Left ventricle myocardium inferior (tissue), 1 donor: ENCODE measurements at regions not wholly inside any gene's neighbourhood (a gene's known extent, or its start where the extent isn't known, plus 50 kb on each side); places are given as distances from the start of the nearest gene placed in this dataset.
A peak's percentile ranks its signal among the peaks of the same experiment; 100 is the strongest.

Experiments
- DNase-seq: peaks from one replicate; pipeline ENCODE4 v3.0.0-alpha.2; 2020
- H3K27ac ChIP-seq: fragments of 200-600 bp; replicated peaks from 2 replicates; pipeline ENCODE4 v1.8.0; 2021
- H3K27me3 ChIP-seq: fragments of 200-600 bp; 2 replicates; pipeline ENCODE4 v1.8.0; 2021; ENCODE audit warnings: low read depth
- H3K36me3 ChIP-seq: fragments of 200-600 bp; 2 replicates; pipeline ENCODE4 v1.8.0; 2021
- H3K4me1 ChIP-seq: fragments of 200-600 bp; 2 replicates; pipeline ENCODE4 v1.8.0; 2021
- H3K4me3 ChIP-seq: fragments of 200-600 bp; 2 replicates; pipeline ENCODE4 v1.8.0; 2021; ENCODE audit warnings: mild to moderate bottlenecking, moderate library complexity
- H3K9me3 ChIP-seq: fragments of 200-600 bp; replicated peaks from 2 replicates; pipeline ENCODE4 v1.8.0; 2021
- intact Hi-C: fragments of 100-400 bp; cut with micrococcal nuclease; formaldehyde crosslinking; loops from one replicate; pipeline ENCODE4 v1.11.0; 2022
- TF ChIP-seq, protein P1 (sequence below): fragments of 200-600 bp; IDR thresholded peaks from 2 replicates; pipeline ENCODE4 v1.8.0; 2021; ENCODE audit warnings: antibody characterized with exemption, mild to moderate bottlenecking, borderline replicate concordance
- donor health status: DM: no; HTN: yes; CAD: no; lungs with severe emphysema.

- Histone ChIP-seq H3K9me3 (no peaks in the 10 kb centered on the region), H3K27ac (no peak overlapping the region), H3K4me3 (no peak overlapping the region), H3K36me3 (no peaks in the 10 kb centered on the region), H3K4me1 (no peaks in the 10 kb centered on the region), H3K27me3 (peaks cover 22% of the 10 kb centered on the region)
- TF ChIP-seq, protein P1, sequence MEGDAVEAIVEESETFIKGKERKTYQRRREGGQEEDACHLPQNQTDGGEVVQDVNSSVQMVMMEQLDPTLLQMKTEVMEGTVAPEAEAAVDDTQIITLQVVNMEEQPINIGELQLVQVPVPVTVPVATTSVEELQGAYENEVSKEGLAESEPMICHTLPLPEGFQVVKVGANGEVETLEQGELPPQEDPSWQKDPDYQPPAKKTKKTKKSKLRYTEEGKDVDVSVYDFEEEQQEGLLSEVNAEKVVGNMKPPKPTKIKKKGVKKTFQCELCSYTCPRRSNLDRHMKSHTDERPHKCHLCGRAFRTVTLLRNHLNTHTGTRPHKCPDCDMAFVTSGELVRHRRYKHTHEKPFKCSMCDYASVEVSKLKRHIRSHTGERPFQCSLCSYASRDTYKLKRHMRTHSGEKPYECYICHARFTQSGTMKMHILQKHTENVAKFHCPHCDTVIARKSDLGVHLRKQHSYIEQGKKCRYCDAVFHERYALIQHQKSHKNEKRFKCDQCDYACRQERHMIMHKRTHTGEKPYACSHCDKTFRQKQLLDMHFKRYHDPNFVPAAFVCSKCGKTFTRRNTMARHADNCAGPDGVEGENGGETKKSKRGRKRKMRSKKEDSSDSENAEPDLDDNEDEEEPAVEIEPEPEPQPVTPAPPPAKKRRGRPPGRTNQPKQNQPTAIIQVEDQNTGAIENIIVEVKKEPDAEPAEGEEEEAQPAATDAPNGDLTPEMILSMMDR, result no peak
- DNase-seq, result no peak
- intact Hi-C loops, result no loop called here
These were observed 55.6 kb downstream of the RHOXF2B start for GRCh38 chrX:120021927-120022326.

DNA sequence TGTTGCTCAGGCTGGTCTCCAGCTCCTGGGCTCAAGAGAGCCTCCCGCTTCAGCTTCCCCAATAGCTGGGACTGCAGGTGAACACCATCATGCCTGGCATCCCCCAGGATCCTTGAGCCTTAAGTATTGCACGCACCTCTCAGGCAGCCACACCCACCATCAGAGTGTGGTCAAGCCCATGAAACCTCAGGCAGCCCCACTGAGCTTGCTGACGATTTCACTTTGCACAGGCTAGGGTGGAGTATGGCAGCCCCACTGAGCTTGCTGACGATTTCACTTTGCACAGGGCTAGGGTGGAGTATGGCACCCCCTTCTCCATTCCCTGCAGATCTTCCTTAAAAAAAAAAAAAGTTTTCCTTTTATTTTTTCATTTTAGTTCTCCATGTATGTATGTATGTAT lies 57.2 kb downstream of the RHOXF2B start:
- Histone ChIP-seq H3K36me3 (no peaks in the 10 kb centered on the region), H3K4me3 (no peak overlapping the region), H3K27me3 (peaks cover 37% of the 10 kb centered on the region), H3K4me1 (peaks cover 5% of the 10 kb centered on the region), H3K27ac (no peak overlapping the region), H3K9me3 (no peaks in the 10 kb centered on the region)
- intact Hi-C loops, result no loop called here
- no peak for DNase-seq
- TF ChIP-seq, protein P1, result no peak

GRCh38 chrX:120016068-120016441 lies 61.4 kb downstream of the RHOXF2B start:
- DNase-seq, result no peak
- Histone ChIP-seq H3K27me3 (peaks cover 57% of the 10 kb centered on the region), H3K36me3 (no peaks in the 10 kb centered on the region), H3K4me1 (peaks cover 5% of the 10 kb centered on the region), H3K27ac (no peak overlapping the region), H3K9me3 (no peaks in the 10 kb centered on the region), H3K4me3 (peak overlapping the region; percentile 52)
- intact Hi-C loops, result no loop called here
- TF ChIP-seq, protein P1, result no peak

DNA sequence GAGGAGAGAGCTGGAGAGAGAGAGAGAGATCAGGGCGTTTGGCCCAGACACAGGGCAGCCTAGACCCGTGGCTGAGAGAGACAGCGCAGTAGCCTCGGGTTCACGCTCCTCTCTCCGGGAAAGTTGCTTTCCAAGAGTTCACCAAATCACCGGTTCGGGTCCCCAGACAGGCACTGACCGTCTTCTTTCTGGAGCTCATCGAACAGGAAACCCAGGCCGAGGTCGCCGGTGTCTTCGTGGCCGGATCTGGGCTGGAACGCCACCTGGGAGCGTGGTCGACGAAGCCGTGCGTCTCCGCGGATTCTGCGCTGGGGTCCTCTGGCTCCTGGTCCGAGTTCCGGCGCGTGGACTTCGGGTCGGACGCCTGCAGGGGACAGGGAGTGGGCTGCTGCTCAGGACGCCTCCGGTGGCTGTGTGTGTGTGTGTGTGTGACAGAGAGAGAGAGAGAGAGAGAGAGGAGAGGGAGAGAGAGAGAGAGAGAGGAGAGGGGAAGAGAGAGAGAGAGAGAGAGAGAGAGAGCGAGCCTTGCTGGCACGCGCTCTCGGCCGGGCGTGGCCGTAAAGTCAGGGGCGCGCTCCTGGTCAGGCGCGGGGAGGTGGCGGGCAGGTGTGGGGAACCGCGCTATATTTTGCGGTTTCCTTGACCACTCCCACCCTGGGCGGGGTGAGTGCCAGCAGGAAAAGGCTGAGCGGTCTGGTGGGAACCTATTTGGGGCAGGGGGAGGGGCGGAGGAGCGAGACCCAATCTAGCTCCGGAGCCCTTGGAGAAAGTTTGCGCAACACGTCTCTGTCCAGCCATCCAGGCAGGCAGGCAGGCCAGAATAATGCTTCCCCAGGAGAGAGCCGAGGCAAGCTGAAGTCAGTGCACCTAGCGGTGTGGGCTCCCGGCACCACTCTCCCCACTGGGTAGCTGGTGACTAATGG lies 62.1 kb downstream of the RHOXF2B start:
- no peaks in the 10 kb centered on the region for H3K36me3 ChIP-seq
- TF ChIP-seq, protein P1, result no peak
- no peak for DNase-seq

DNA sequence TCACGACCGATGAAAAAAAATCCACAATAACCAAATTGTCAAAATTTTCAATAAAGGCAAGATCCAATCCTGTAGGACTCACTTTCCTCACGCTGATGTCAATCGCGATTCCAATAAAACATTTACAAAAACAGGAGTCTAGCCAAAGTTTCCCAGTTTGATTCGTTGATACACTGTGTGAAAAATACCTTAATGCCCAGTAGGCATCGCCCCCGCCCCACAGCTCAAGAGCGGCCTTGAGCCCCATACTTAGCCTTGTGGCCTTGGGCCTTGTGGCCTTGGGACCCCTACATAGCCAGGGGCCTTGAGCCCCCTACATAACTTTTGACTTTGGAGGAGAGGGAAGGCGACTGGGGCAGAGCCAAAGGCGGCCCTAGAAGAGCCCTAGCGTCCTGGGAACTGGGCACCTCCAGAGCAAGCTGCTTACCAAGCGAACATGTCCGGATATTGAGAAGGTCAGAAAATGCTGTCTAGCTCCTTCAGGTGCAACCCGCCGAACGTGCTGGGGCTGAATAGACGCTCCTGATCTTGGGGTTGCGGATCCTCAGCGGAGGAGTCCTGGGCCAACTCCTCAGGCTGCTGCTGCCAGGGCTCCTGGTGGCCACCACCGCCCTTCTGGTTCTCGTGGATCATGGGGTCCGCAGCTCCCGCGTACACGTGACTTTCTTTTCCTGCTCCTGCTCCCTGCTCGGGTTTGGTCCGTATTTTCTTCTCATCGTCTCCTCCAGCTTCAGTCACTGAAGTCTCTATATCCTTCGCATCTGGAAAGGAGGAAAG lies 62.9 kb downstream of the RHOXF2B start:
- Histone ChIP-seq H3K4me3 (peak overlapping the region; percentile 52), H3K27ac (no peak overlapping the region), H3K27me3 (peaks cover 61% of the 10 kb centered on the region), H3K9me3 (no peaks in the 10 kb centered on the region), H3K36me3 (no peaks in the 10 kb centered on the region), H3K4me1 (peaks cover 5% of the 10 kb centered on the region)
- TF ChIP-seq, protein P1, result no peak
- intact Hi-C loops, result no loop called here
- DNase-seq, result no peak

More for the DNA sequence above, 62.1 kb downstream of the RHOXF2B start:
- Histone ChIP-seq H3K27me3 (peaks cover 57% of the 10 kb centered on the region), H3K9me3 (no peaks in the 10 kb centered on the region), H3K27ac (no peak overlapping the region), H3K4me1 (peaks cover 5% of the 10 kb centered on the region), H3K4me3 (peak overlapping the region; percentile 52)
- intact Hi-C loops, result no loop called here
